ENCODE measurements at regions not wholly inside any gene's neighbourhood (a gene's known extent, or its start where the extent isn't known, plus 50 kb on each side); places are given as distances from the start of the nearest gene placed in this dataset.

- no peak for DNase-seq (ENCODE audit: low read depth)
- TF ChIP-seq CTCF (IDR thresholded peaks at IDR 0.05; ENCODE audit: insufficient read depth, low read depth, low read length, missing control alignments): no peak
- no peak overlapping the region for H3K4me3 ChIP-seq (ENCODE audit: low read length)
Observed at GRCh38 chr10:128400564-128400963, 274.3 kb upstream of the MKI67 start.

DNA sequence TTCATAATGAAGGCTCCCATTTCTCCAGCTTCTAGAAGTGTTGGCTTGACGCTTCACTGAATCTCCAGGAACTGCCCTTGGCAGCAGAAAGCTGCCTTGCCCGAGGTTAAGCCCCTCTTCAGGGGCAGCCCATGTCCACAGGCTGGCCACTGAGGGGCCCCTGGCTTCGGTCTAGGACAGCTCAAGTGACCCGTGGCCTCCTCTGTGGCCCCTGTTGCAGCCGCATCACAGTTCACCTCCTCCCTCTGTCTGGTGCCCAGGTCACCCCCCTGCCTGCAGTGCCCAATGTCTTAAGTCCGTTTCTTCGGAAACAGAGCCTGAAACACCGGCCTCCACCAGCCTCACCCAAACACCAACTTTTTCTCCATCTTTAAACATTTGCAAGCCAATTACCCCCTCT, 279.2 kb upstream of the MKI67 start:
- TF ChIP-seq CTCF (IDR thresholded peaks at IDR 0.05; ENCODE audit: insufficient read depth, low read depth, low read length, missing control alignments): no peak
- no peak overlapping the region for H3K4me3 ChIP-seq (ENCODE audit: low read length)
- no peak for DNase-seq (ENCODE audit: low read depth)

DNA sequence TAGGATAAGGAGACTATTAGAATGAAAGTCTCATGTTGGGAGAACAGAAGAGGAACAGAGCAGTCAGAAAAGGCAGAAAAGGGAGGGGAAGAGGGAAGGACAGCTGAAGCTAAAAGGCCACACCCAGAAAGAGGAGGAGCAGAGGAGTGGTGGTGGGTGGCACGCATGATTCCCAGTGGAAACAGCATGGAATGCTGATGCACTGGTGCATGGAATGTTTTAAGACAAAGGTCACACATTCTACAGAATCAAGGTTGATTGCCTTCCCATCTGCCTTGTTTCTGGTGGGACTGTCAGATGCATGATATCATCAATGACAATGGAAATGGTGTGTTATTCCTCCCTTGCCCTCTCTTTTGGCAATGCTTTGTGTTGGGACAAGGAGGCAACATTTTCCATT, 285.4 kb upstream of the MKI67 start:
- no peak for DNase-seq (ENCODE audit: low read depth)
- no peak for TF ChIP-seq CTCF (IDR thresholded peaks at IDR 0.05; ENCODE audit: insufficient read depth, low read depth, low read length, missing control alignments)
- no peak overlapping the region for H3K4me3 ChIP-seq (ENCODE audit: low read length)

DNA sequence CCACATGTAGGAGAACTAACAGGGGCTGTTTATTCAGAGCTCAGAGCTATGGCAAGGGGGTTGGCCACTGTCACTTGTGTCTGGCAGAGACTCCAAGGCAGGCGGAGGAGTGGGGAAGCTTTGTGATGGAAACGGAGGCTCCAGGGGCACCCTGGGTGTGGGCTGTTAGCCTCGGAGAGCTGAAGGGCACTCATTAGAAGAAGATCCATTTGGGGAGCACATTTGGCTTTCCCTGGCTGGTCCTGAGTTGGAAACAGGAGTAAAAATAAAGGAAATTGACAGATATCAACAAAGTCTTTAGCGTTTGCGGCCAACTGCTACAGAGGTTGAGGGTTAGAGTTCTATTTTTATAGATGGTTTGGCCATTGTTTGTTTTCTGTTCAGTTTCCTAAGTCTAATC, 288.3 kb upstream of the MKI67 start:
- no peak overlapping the region for H3K4me3 ChIP-seq (ENCODE audit: low read length)
- TF ChIP-seq CTCF (IDR thresholded peaks at IDR 0.05; ENCODE audit: insufficient read depth, low read depth, low read length, missing control alignments): no peak
- DNase-seq (ENCODE audit: low read depth): no peak

- no peak for TF ChIP-seq CTCF (IDR thresholded peaks at IDR 0.05; ENCODE audit: insufficient read depth, low read depth, low read length, missing control alignments)
Observed at GRCh38 chr10:128416231-128416630, 290.0 kb upstream of the MKI67 start.

DNA sequence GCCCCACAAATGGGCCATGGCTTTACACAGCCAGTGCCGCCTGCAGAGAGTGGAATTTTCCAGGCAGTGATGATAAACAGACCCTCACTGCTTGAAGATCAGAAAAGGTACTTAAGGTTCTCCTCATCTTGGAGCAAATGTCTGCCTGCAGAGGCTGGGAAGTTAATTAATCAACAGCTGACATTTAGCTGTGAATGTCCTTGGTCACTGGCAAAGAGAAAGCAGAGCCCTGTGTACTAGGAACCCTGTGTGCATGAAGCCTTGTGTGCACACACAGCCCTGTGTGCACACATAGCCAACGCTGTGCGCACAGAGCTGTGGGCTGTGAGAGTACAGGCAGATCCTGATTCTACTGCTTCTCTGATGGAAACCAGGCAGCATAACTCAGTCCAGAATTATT, 291.6 kb upstream of the MKI67 start:
- H3K4me3 ChIP-seq (ENCODE audit: low read length): no peak overlapping the region
- TF ChIP-seq CTCF (IDR thresholded peaks at IDR 0.05; ENCODE audit: insufficient read depth, low read depth, low read length, missing control alignments): no peak
- DNase-seq (ENCODE audit: low read depth): no peak

More at GRCh38 chr10:128416231-128416630, 290.0 kb upstream of the MKI67 start:
- no peak for DNase-seq (ENCODE audit: low read depth)
- no peak overlapping the region for H3K4me3 ChIP-seq (ENCODE audit: low read length)

GRCh38 chr10:128418819-128419218, 292.6 kb upstream of the MKI67 start:
- H3K4me3 ChIP-seq (ENCODE audit: low read length): no peak overlapping the region
- no peak for DNase-seq (ENCODE audit: low read depth)
- no peak for TF ChIP-seq CTCF (IDR thresholded peaks at IDR 0.05; ENCODE audit: insufficient read depth, low read depth, low read length, missing control alignments)

Data from epithelial cell of esophagus (primary cell).